ENCODE measurements at regions not wholly inside any gene's neighbourhood (a gene's known extent, or its start where the extent isn't known, plus 50 kb on each side); places are given as distances from the start of the nearest gene placed in this dataset.

GRCh38 chr15:39041979-39042495 is 477.4 kb upstream of the RASGRP1 start:
- no peak for DNase-seq

GRCh38 chr15:39051626-39052322 is 487.2 kb upstream of the RASGRP1 start:
- no peak for DNase-seq

GRCh38 chr15:39052323-39052705 is 487.7 kb upstream of the RASGRP1 start:
- no peak for DNase-seq

- DNase-seq = no peak
Measured at GRCh38 chr15:39053480-39053879, 488.9 kb upstream of the RASGRP1 start.

- no peak for DNase-seq
Measured at GRCh38 chr15:39054128-39054732, 489.6 kb upstream of the RASGRP1 start.

- no peak for DNase-seq
Measured at GRCh38 chr15:39056357-39056756, 491.7 kb upstream of the RASGRP1 start.

- DNase-seq = no peak
Measured at GRCh38 chr15:39058351-39059131, 493.9 kb upstream of the RASGRP1 start.

GRCh38 chr15:39059917-39060316 is 495.3 kb upstream of the RASGRP1 start:
- no peak for DNase-seq

GRCh38 chr15:39061952-39062464 is 497.4 kb upstream of the RASGRP1 start:
- DNase-seq = no peak

- DNase-seq = no peak
Measured at GRCh38 chr15:39066677-39067076, 502.1 kb upstream of the RASGRP1 start.

- DNase-seq = no peak
Measured at GRCh38 chr15:39074341-39074985, 506.4 kb upstream of the THBS1 start.

GRCh38 chr15:39075311-39075710 is 505.6 kb upstream of the THBS1 start:
- no peak for DNase-seq

GRCh38 chr15:39075756-39076341 is 505.0 kb upstream of the THBS1 start:
- DNase-seq = no peak

- DNase-seq = no peak
Measured at GRCh38 chr15:39078026-39078425, 502.9 kb upstream of the THBS1 start.

- no peak for DNase-seq
Measured at GRCh38 chr15:39079296-39079847, 501.5 kb upstream of the THBS1 start.

- no peak for DNase-seq
Measured at GRCh38 chr15:39083213-39083612, 497.7 kb upstream of the THBS1 start.

- no peak for DNase-seq
Measured at GRCh38 chr15:39084674-39085530, 496.0 kb upstream of the THBS1 start.

- DNase-seq = no peak
Measured at GRCh38 chr15:39086641-39087040, 494.2 kb upstream of the THBS1 start.

GRCh38 chr15:39088156-39088555 is 492.7 kb upstream of the THBS1 start:
- no peak for DNase-seq

- no peak for DNase-seq
Measured at GRCh38 chr15:39092354-39092753, 488.5 kb upstream of the THBS1 start.

GRCh38 chr15:39092761-39093160 is 488.1 kb upstream of the THBS1 start:
- DNase-seq = no peak

Measured in activated CD4-positive, alpha-beta T cell treated with anti-CD3 and anti-CD28 coated beads for 48 hours (primary cell).